ENCODE measurements at regions not wholly inside any gene's neighbourhood (a gene's known extent, or its start where the extent isn't known, plus 50 kb on each side); places are given as distances from the start of the nearest gene placed in this dataset.

GRCh38 chr2:136195226-136195625 lies 77.3 kb upstream of the CXCR4 start:
- Mint-ChIP-seq H3K27me3 (ENCODE audit: low read depth) (peaks cover 8% of the 10 kb centered on the region), H3K4me1 (ENCODE audit: low read depth) (no peaks in the 10 kb centered on the region), H3K9me3 (peaks cover 13% of the 10 kb centered on the region), H3K36me3 (ENCODE audit: low read depth) (peaks cover 4% of the 10 kb centered on the region), H3K4me3 (no peak overlapping the region), H3K27ac (no peak overlapping the region)

GRCh38 chr2:136191041-136191440 lies 73.1 kb upstream of the CXCR4 start:
- Mint-ChIP-seq H3K27ac (no peak overlapping the region), H3K9me3 (no peaks in the 10 kb centered on the region), H3K4me3 (no peak overlapping the region), H3K27me3 (ENCODE audit: low read depth) (no peaks in the 10 kb centered on the region), H3K36me3 (ENCODE audit: low read depth) (no peaks in the 10 kb centered on the region), H3K4me1 (ENCODE audit: low read depth) (no peaks in the 10 kb centered on the region)

- no peak overlapping the region for H3K4me3 Mint-ChIP-seq
- no peaks in the 10 kb centered on the region for H3K36me3 Mint-ChIP-seq (ENCODE audit: low read depth)
- H3K27ac Mint-ChIP-seq, result no peak overlapping the region
- no peaks in the 10 kb centered on the region for H3K4me1 Mint-ChIP-seq (ENCODE audit: low read depth)
- peaks cover 6% of the 10 kb centered on the region for H3K9me3 Mint-ChIP-seq
- no peaks in the 10 kb centered on the region for H3K27me3 Mint-ChIP-seq (ENCODE audit: low read depth)
These were observed 71.4 kb upstream of the CXCR4 start for GRCh38 chr2:136189221-136189782.

DNA sequence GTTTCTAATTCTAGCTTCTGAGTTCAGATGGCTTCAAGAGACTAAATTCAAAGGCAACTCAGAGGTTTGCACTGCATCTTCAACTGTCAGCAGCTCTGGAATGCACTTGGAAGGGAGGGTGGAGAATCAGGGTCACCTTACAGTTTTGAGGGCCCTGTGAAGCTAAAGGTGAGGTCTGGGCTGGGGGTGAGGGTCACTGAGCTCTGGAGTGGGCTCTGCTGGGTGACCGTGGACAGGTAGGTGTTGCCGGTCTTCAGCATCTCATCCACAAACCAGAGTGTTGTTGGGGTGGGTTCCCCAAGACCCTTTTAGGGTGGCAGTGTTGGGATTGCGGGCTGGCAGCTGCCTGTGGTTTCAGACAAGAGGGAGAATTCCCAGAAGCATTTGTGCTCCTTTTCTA lies 70.1 kb upstream of the CXCR4 start:
- H3K36me3 Mint-ChIP-seq (ENCODE audit: low read depth), result no peaks in the 10 kb centered on the region
- H3K4me1 Mint-ChIP-seq (ENCODE audit: low read depth), result no peaks in the 10 kb centered on the region
- H3K4me3 Mint-ChIP-seq, result no peak overlapping the region
- H3K27ac Mint-ChIP-seq, result no peak overlapping the region
- peaks cover 10% of the 10 kb centered on the region for H3K9me3 Mint-ChIP-seq
- H3K27me3 Mint-ChIP-seq (ENCODE audit: low read depth), result peaks cover 9% of the 10 kb centered on the region

DNA sequence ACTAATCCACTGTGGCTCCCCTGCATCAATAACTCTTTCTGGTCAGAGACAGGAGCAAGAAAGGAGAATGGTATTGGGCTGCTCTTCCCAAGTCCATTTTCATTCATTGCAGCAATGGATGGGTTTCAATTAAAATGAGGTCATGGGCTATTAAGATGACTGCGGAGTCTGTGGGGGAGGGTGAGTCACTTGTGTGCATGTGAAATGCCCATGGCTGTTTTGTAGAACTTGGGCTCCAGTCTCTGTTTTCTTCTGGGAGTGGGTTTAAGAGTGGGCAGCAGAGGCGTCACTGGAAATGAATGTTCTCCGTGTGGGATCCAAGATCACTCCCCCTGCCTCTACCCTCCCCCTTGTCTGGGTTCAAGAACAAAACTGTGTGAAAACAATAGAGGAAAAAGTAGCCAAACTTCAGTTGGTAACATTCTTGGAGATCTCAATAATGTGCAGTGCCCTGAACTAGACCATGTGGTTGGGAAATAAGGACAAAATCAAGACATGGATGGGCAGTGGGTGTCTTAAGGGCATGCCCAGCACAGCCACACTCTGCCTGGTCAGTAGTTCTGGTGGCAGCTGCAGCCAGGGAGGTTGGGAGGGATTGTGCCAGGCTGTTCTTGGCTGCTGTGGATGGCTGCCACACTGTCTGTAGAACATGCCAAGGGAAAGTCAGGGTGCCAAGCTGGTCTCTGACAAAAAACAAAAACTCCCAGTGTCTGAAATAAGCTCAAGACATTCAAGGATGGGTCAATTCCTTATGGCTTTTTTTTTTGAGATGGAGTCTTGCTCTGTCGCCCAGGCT lies 68.2 kb upstream of the CXCR4 start:
- Mint-ChIP-seq H3K4me1 (ENCODE audit: low read depth) (no peaks in the 10 kb centered on the region), H3K9me3 (peaks cover 14% of the 10 kb centered on the region), H3K36me3 (ENCODE audit: low read depth) (no peaks in the 10 kb centered on the region), H3K27me3 (ENCODE audit: low read depth) (peaks cover 18% of the 10 kb centered on the region), H3K4me3 (no peak overlapping the region), H3K27ac (no peak overlapping the region)

DNA sequence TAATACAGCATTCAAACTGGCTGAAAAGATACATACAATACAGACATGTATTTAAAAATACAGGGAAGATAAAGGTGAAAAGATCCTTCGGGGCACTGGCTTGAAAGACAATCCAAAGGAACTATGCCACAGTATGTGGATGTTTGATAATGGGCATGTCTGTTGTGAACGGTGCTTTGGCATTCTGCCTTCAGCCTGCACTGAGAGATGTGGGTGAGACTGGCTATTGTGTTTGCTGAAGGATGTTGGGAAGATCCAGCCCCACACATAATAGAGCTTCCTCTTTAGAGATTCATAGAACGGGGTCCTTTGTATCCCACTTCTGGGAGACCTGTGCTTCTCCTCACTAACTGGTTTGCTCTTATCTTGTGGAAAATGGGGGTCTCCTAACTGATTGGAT lies 65.1 kb upstream of the CXCR4 start:
- H3K4me3 Mint-ChIP-seq, result no peak overlapping the region
- peaks cover 3% of the 10 kb centered on the region for H3K36me3 Mint-ChIP-seq (ENCODE audit: low read depth)
- H3K27ac Mint-ChIP-seq, result no peak overlapping the region
- peaks cover 22% of the 10 kb centered on the region for H3K27me3 Mint-ChIP-seq (ENCODE audit: low read depth)
- peaks cover 14% of the 10 kb centered on the region for H3K9me3 Mint-ChIP-seq
- H3K4me1 Mint-ChIP-seq (ENCODE audit: low read depth), result no peaks in the 10 kb centered on the region

DNA sequence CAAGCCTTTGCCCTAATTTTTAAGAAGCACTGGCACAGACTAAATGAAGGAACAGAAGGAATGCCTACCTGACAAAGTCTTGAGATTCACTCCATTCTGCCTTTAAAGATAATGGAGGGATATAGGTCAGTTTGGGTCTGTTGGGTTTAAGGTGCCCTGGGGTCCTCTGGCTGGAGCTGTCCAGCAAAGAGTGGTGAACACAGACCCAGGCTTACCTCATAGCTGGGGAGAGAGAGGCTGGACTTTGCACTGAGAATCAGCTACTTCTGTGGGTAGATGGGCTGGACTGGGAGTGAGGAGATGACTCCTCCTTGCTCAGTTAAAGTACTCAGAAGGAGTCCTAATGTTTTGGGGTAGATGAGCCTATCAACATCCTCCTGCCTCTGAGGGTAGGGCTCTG lies 64.4 kb upstream of the CXCR4 start:
- Mint-ChIP-seq H3K9me3 (peaks cover 14% of the 10 kb centered on the region), H3K27ac (no peak overlapping the region), H3K27me3 (ENCODE audit: low read depth) (peaks cover 24% of the 10 kb centered on the region), H3K4me3 (no peak overlapping the region), H3K36me3 (ENCODE audit: low read depth) (peaks cover 3% of the 10 kb centered on the region), H3K4me1 (ENCODE audit: low read depth) (no peaks in the 10 kb centered on the region)

GRCh38 chr2:136179602-136179975 lies 61.6 kb upstream of the CXCR4 start:
- H3K9me3 Mint-ChIP-seq, result peaks cover 19% of the 10 kb centered on the region
- peaks cover 2% of the 10 kb centered on the region for H3K4me1 Mint-ChIP-seq (ENCODE audit: low read depth)
- peaks cover 3% of the 10 kb centered on the region for H3K36me3 Mint-ChIP-seq (ENCODE audit: low read depth)
- no peak overlapping the region for H3K27ac Mint-ChIP-seq
- peaks cover 38% of the 10 kb centered on the region for H3K27me3 Mint-ChIP-seq (ENCODE audit: low read depth)
- H3K4me3 Mint-ChIP-seq, result no peak overlapping the region

DNA sequence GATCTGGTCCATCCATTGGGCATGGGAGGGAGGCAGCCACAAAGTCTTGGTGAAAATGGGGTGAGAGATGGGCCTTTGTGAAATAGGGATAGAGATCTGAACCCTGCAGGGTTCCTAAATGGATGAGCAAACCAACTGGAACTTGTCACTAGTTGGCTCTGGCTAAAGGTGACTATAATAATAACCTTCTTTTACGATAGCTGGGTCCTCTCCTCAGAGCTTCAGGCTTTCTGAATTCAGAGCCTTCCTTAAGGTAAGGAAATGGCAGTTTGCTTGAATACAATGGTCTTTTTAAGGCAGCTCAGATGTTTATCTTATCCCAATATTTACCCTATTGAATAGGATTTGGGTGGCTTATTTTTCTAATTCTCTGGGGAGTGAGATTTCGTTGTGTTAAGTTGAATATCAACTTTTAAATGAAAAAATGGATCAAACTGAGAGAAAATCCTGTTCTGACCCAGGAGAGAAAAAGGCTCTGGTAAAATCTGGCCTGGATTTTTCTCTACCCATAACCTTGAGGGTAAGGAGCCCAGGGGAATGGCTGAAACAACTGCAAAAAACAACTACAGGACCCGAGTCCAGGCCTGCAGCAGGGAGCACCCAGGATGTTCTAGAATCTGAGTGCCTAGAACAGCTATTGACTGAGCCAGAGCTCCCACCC lies 61.1 kb upstream of the CXCR4 start:
- H3K27me3 Mint-ChIP-seq (ENCODE audit: low read depth), result peaks cover 41% of the 10 kb centered on the region
- H3K36me3 Mint-ChIP-seq (ENCODE audit: low read depth), result peaks cover 3% of the 10 kb centered on the region
- peaks cover 14% of the 10 kb centered on the region for H3K9me3 Mint-ChIP-seq
- no peak overlapping the region for H3K27ac Mint-ChIP-seq
- H3K4me3 Mint-ChIP-seq, result no peak overlapping the region
- peaks cover 2% of the 10 kb centered on the region for H3K4me1 Mint-ChIP-seq (ENCODE audit: low read depth)

DNA sequence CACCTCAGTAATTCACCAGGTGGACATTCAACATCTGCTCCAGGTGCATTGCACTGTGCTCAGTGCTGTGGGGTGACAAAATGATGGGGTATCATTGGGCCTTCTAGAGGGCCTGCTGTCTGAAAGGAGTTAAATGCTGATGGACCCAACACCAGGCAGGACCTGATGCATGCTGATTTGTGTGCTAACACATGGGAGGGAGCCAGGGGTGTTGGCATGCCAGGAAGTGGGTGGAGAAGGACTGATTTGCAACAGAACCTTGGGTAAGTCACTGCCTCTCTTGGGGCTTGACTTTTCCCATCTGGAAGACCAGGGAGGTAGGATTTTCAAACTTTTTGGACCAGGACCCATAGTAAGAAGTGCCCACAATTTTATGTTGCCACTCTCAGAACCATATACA lies 57.9 kb upstream of the CXCR4 start:
- Mint-ChIP-seq H3K27me3 (ENCODE audit: low read depth) (peaks cover 34% of the 10 kb centered on the region), H3K4me3 (no peak overlapping the region), H3K36me3 (ENCODE audit: low read depth) (peaks cover 3% of the 10 kb centered on the region), H3K4me1 (ENCODE audit: low read depth) (peaks cover 7% of the 10 kb centered on the region), H3K9me3 (peaks cover 8% of the 10 kb centered on the region), H3K27ac (no peak overlapping the region)

DNA sequence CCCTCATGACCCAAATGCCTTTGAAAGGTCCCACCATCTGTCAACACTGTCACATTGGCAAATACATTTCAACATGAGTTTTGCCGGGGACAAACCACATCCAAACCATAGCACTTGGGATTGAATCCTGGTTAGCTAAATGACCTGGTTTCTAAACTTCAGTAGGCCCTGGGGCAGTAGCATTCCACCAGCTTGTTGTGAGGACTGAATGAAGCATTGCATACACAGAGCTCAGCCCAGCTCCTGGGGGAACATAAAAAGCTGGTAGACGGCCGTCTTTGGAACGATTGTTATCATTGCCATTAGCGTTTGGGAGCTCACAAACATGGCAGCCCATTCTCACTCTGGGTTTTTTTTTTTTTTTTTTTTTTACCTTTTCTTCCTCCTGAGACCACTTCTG lies 57.5 kb upstream of the CXCR4 start:
- peaks cover 3% of the 10 kb centered on the region for H3K36me3 Mint-ChIP-seq (ENCODE audit: low read depth)
- H3K27ac Mint-ChIP-seq, result no peak overlapping the region
- H3K9me3 Mint-ChIP-seq, result peaks cover 8% of the 10 kb centered on the region
- H3K27me3 Mint-ChIP-seq (ENCODE audit: low read depth), result peaks cover 34% of the 10 kb centered on the region
- peaks cover 7% of the 10 kb centered on the region for H3K4me1 Mint-ChIP-seq (ENCODE audit: low read depth)
- H3K4me3 Mint-ChIP-seq, result no peak overlapping the region

DNA sequence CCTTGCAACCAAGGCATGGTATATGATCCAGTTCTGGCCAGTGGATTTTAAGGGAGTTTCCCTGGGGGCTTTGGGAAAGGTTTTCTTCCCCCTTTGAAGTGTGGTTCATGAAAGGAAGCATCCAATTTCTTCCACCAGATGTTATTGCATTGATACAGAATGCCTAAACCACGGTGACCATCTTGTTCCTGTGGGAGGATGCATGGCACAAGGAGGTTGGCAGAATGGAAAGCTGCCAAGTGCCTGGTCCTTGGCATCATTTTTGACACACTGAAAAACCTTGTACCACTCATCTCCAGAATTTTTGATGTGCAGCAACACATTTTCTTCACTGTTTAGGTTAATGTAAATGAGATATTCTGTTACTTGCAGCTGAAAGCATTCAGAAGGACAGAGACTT lies 55.2 kb upstream of the CXCR4 start:
- Mint-ChIP-seq H3K36me3 (ENCODE audit: low read depth) (no peaks in the 10 kb centered on the region), H3K9me3 (peaks cover 8% of the 10 kb centered on the region), H3K27me3 (ENCODE audit: low read depth) (peaks cover 32% of the 10 kb centered on the region), H3K27ac (no peak overlapping the region), H3K4me1 (ENCODE audit: low read depth) (peaks cover 7% of the 10 kb centered on the region), H3K4me3 (no peak overlapping the region)

- H3K4me1 Mint-ChIP-seq (ENCODE audit: low read depth), result peaks cover 7% of the 10 kb centered on the region
- H3K27ac Mint-ChIP-seq, result no peak overlapping the region
- H3K36me3 Mint-ChIP-seq (ENCODE audit: low read depth), result no peaks in the 10 kb centered on the region
- no peak overlapping the region for H3K4me3 Mint-ChIP-seq
- H3K27me3 Mint-ChIP-seq (ENCODE audit: low read depth), result peaks cover 26% of the 10 kb centered on the region
- peaks cover 4% of the 10 kb centered on the region for H3K9me3 Mint-ChIP-seq
These were observed 53.3 kb upstream of the CXCR4 start for GRCh38 chr2:136171223-136171622.

DNA sequence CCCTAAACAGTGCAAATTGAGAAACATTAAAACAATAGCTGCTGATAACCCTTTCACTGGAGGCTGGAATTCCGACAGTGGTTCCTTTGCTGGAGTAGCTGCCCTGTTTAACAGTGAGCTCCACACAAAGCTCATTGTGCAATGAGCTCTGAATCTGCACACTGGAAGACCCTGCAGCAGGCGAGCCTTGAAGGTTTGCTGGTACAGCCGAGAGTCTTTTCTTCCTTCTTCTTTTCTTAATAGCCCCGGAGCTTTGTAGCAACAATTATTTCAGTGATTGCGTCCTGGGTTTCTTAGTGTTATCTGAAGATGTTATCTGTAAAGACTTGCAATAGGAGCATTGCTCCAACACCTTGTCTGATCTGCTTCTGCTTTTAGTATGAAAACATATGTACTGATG lies 50.8 kb upstream of the CXCR4 start:
- H3K4me1 Mint-ChIP-seq (ENCODE audit: low read depth), result peaks cover 5% of the 10 kb centered on the region
- no peak overlapping the region for H3K27ac Mint-ChIP-seq
- H3K9me3 Mint-ChIP-seq, result no peaks in the 10 kb centered on the region
- no peak overlapping the region for H3K4me3 Mint-ChIP-seq
- H3K36me3 Mint-ChIP-seq (ENCODE audit: low read depth), result no peaks in the 10 kb centered on the region
- peaks cover 9% of the 10 kb centered on the region for H3K27me3 Mint-ChIP-seq (ENCODE audit: low read depth)
